ENCODE measurements at regions not wholly inside any gene's neighbourhood (a gene's known extent, or its start where the extent isn't known, plus 50 kb on each side); places are given as distances from the start of the nearest gene placed in this dataset.

DNA sequence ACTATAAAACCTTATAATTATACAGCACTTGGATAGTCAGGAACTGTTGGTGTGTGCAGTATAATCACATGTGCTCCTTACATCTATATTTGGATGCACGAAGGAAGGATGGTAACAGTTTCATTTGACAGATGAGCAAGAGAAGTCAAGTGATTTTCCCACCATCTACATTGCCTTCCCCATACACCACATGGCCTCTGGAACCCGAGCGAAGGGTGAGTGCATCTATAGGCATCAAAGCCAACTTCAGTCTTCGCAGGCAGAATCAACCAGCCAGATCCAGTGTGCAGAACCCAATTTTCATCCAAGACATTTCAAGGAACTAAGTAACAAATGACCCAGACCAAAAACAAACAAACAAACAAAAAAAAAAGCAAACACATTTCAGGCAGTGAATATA, 85.1 kb upstream of the BLID start:
- TF ChIP-seq, protein P1, sequence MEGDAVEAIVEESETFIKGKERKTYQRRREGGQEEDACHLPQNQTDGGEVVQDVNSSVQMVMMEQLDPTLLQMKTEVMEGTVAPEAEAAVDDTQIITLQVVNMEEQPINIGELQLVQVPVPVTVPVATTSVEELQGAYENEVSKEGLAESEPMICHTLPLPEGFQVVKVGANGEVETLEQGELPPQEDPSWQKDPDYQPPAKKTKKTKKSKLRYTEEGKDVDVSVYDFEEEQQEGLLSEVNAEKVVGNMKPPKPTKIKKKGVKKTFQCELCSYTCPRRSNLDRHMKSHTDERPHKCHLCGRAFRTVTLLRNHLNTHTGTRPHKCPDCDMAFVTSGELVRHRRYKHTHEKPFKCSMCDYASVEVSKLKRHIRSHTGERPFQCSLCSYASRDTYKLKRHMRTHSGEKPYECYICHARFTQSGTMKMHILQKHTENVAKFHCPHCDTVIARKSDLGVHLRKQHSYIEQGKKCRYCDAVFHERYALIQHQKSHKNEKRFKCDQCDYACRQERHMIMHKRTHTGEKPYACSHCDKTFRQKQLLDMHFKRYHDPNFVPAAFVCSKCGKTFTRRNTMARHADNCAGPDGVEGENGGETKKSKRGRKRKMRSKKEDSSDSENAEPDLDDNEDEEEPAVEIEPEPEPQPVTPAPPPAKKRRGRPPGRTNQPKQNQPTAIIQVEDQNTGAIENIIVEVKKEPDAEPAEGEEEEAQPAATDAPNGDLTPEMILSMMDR (IDR thresholded peaks at IDR 0.05) = no peak
- TF ChIP-seq POLR2A (IDR thresholded peaks at IDR 0.05) = no peak

Data from testis (tissue), 2 donors.